ENCODE measurements at regions not wholly inside any gene's neighbourhood (a gene's known extent, or its start where the extent isn't known, plus 50 kb on each side); places are given as distances from the start of the nearest gene placed in this dataset.

DNA sequence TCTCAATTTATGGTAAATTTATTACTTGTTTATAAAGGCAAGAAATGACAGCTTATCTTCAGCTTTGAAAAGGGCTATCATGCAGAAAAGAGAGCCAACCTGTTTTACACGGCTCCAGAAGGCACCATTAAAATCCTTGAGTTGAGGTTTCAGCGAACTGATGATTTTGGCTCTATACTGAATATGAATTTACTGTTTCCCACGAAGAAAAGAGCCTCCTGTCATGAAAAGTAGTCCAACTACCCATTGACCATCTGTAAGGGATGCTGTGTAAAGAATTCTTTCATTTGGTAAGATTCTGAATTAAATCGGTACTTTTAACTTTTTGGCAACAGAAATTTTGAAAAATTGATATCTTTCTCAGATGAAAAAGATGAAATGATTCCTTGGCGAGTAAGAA lies 657.6 kb upstream of the ZNF608 start:
- no peak overlapping the region for H3K4me3 ChIP-seq
- 81 to 95% (median 91%) methylated on average over 5 of the region's 5 CpGs for WGBS, 4 donors
- no peaks in the 10 kb centered on the region for H3K27me3 ChIP-seq
- H3K27ac ChIP-seq = no peak overlapping the region
- no peaks in the 10 kb centered on the region for H3K36me3 ChIP-seq (replicated peaks in 1 of 2)
- no peaks in the 10 kb centered on the region for H3K9me3 ChIP-seq (replicated peaks in 1 of 3)
- H3K4me1 ChIP-seq (replicated peaks in 1 of 2) = peaks cover 10 to 13% of the 10 kb centered on the region in 2 donors
- intact Hi-C loops (cut with DNase I) = no loop called here
- no peak for DNase-seq
- no peak for TF ChIP-seq POLR2A (IDR thresholded peaks at IDR 0.05)
- TF ChIP-seq, protein P1, sequence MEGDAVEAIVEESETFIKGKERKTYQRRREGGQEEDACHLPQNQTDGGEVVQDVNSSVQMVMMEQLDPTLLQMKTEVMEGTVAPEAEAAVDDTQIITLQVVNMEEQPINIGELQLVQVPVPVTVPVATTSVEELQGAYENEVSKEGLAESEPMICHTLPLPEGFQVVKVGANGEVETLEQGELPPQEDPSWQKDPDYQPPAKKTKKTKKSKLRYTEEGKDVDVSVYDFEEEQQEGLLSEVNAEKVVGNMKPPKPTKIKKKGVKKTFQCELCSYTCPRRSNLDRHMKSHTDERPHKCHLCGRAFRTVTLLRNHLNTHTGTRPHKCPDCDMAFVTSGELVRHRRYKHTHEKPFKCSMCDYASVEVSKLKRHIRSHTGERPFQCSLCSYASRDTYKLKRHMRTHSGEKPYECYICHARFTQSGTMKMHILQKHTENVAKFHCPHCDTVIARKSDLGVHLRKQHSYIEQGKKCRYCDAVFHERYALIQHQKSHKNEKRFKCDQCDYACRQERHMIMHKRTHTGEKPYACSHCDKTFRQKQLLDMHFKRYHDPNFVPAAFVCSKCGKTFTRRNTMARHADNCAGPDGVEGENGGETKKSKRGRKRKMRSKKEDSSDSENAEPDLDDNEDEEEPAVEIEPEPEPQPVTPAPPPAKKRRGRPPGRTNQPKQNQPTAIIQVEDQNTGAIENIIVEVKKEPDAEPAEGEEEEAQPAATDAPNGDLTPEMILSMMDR (IDR thresholded peaks at IDR 0.05) = no peak

DNA sequence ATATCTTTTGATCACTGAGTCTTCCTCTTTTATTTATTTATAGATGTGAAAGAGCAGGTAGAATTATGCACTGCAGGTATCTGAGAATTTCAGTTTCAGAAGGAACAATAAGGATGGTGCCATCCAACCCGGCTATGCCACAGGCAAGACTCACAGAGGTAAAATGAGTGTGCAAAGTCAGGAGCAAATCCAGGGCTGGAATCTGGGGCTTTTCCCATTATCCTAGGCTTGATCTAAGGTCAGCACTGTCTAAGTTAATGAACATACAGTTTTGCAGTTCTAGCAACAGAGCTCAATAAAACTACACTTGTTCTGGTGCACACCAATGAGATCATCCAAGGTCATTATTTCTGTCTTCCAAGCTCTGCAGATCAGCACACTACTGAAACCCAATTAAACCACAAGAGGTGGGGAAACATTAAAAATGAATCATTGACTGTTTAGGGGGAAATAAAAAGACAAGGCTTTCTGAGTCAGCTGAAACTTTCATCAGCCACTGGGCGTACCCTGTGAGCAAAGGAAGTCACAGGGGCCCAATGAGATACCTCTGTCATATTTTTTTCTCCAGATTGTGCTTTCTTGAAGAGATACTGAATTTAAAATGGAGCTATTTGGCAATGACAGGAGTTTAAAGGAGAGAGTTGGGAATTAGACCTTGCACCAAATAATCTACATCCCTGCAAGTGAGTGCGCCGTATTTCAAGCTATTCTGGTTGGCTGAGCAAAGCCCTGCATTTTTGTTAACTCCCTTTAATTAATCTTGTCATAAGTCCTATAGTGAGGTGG lies 662.2 kb upstream of the ZNF608 start:
- H3K4me1 ChIP-seq (replicated peaks in 1 of 2) = peaks cover 52 to 59% of the 10 kb centered on the region in 2 donors
- H3K27ac ChIP-seq = peak overlapping the region in 3 of 5 donors; percentile 43 to 88 (median 78)
- H3K36me3 ChIP-seq (replicated peaks in 1 of 2) = no peaks in the 10 kb centered on the region
- 45 to 66% (median 56%) methylated on average over 4 of the region's 4 CpGs for WGBS, 4 donors
- intact Hi-C loops (cut with DNase I) = no loop called here
- H3K27me3 ChIP-seq = no peaks in the 10 kb centered on the region
- TF ChIP-seq, protein P1 (IDR thresholded peaks at IDR 0.05) = no peak
- no peak for TF ChIP-seq POLR2A (IDR thresholded peaks at IDR 0.05)
- no peak overlapping the region for H3K4me3 ChIP-seq
- DNase-seq = peak; percentile 44 to 83 (median 73)
- no peaks in the 10 kb centered on the region for H3K9me3 ChIP-seq (replicated peaks in 1 of 3)

DNA sequence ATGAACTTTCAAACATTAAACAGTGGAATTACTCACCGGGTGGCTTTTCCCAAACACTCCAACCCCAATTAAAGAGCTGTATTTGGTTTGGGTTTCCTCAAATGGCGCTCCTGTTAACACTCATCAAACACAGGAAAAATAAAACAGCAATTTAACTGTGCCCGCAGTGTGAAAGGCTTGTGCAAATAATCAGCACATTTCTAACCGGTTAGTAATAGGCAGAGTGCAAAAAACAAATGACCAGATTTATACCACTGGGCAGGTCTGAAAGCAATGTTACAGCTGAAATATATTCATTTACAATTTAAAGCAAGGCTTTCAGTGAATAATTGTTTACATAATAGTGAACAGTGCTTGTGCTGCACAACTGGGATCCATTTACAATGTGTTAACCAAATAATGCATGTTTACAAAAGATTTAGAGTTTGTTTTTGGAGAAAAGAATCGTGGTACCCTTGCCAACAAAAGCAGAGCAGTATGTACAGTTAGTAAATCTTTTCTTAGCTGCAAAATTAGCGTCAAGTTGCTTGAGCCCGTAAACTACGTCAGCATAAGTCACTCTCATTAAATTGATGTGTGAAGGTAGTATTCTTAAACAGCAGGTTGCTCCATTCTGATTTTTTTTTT lies 662.9 kb upstream of the ZNF608 start:
- WGBS, 4 donors = 67 to 75% (median 71%) methylated on average over 8 of the region's 8 CpGs
- Histone ChIP-seq H3K4me1 (replicated peaks in 1 of 2) (peaks cover 52 to 63% of the 10 kb centered on the region in 2 donors), H3K9me3 (replicated peaks in 1 of 3) (no peaks in the 10 kb centered on the region), H3K27ac (peak overlapping the region in 4 of 5 donors; percentile 23 to 88 (median 60)), H3K36me3 (replicated peaks in 1 of 2) (no peaks in the 10 kb centered on the region), H3K4me3 (no peak overlapping the region), H3K27me3 (no peaks in the 10 kb centered on the region)
- no peak for DNase-seq
- TF ChIP-seq, protein P1 (IDR thresholded peaks at IDR 0.05) = no peak
- TF ChIP-seq POLR2A (IDR thresholded peaks at IDR 0.05) = no peak
- intact Hi-C loops (cut with DNase I) = no loop called here

DNA sequence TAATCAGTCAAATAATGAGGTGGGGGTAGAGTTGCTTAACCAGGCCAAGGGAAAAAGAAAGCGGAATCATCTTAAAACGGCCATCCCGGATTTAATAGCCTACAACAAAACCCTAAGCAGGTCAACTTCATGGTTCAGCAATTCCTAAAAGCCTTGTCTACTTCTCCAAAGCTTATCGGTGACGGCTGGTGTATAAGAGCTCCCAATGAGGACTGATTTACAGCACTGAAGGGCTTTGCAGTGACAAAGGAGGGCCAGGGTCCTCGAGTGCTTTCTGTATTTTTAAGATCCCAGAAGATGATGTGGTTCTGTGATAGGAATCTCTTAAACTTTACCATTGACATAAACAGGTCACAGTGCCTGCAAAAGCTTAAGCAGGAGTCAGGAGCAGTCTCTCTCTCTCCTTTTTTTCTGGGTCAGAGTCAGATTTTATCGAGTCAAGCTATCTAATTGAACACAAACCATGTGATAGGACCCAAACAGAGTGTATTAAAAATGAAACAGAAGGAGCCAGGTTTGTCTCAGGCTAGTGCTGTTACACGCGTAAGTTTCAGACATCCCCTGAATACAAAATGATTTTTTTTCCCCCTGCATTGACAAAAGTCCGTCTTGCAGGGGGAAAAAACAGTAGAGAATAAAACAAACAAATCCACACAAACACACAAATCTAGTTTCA lies 663.6 kb upstream of the ZNF608 start:
- Histone ChIP-seq H3K27me3 (no peaks in the 10 kb centered on the region), H3K4me1 (replicated peaks in 1 of 2) (peaks cover 52 to 63% of the 10 kb centered on the region in 2 donors), H3K9me3 (replicated peaks in 1 of 3) (no peaks in the 10 kb centered on the region), H3K4me3 (no peak overlapping the region), H3K36me3 (replicated peaks in 1 of 2) (no peaks in the 10 kb centered on the region), H3K27ac (peak overlapping the region; percentile 31 to 88 (median 78))
- DNase-seq = no peak
- intact Hi-C loops (cut with DNase I) = no loop called here
- 45 to 55% (median 51%) methylated on average over 10 of the region's 10 CpGs for WGBS, 4 donors
- TF ChIP-seq, protein P1 (IDR thresholded peaks at IDR 0.05) = no peak
- TF ChIP-seq POLR2A (IDR thresholded peaks at IDR 0.05) = peak in 1 of 2 donors; percentile 30
